ENCODE measurements at regions not wholly inside any gene's neighbourhood (a gene's known extent, or its start where the extent isn't known, plus 50 kb on each side); places are given as distances from the start of the nearest gene placed in this dataset.

DNA sequence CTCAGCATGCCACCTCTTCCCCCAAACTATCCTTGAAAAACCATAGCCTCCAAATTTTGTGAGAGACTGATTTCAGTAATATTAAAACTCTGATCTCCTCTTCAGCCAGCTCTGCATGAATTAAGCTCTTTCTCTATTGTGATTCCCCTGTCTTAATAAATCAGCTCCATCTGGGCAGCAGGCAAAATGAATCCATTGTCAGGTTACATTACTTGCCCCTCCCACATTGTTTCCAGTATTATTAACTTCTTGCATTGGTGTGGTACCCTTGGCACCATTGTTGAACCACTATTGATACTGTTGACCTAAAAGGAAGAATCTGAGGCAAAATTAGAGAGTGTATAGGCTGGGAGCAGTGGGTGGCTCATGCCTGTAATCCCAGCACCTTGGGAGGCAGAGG, 512.2 kb upstream of the VRK2 start:
- TF ChIP-seq, protein P1, sequence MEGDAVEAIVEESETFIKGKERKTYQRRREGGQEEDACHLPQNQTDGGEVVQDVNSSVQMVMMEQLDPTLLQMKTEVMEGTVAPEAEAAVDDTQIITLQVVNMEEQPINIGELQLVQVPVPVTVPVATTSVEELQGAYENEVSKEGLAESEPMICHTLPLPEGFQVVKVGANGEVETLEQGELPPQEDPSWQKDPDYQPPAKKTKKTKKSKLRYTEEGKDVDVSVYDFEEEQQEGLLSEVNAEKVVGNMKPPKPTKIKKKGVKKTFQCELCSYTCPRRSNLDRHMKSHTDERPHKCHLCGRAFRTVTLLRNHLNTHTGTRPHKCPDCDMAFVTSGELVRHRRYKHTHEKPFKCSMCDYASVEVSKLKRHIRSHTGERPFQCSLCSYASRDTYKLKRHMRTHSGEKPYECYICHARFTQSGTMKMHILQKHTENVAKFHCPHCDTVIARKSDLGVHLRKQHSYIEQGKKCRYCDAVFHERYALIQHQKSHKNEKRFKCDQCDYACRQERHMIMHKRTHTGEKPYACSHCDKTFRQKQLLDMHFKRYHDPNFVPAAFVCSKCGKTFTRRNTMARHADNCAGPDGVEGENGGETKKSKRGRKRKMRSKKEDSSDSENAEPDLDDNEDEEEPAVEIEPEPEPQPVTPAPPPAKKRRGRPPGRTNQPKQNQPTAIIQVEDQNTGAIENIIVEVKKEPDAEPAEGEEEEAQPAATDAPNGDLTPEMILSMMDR (IDR thresholded peaks at IDR 0.05; ENCODE audit: low read length): no peak
- no peak for TF ChIP-seq EZH2 (optimal IDR thresholded peaks at IDR 0.05; ENCODE audit: low read depth, low read length)
